Heart left ventricle (tissue), 16 donors: ENCODE measurements at regions not wholly inside any gene's neighbourhood (a gene's known extent, or its start where the extent isn't known, plus 50 kb on each side); places are given as distances from the start of the nearest gene placed in this dataset.
A peak's percentile ranks its signal among the peaks of the same experiment; 100 is the strongest.

Experiments
- ATAC-seq, 4 donors: fragments of 200-7000 bp; cut with Tn5 transposase; one replicate each; pipeline ENCODE4 v1.9.1; 2020 to 2022; ENCODE audit warnings: moderate library complexity in 4 of 4, mild to moderate bottlenecking in 3 of 4, moderate number of reproducible peaks in 1 of 4
- DNase-seq, 5 donors: peaks; one replicate each; pipeline ENCODE4 v3.0.0-alpha.2; 2020
- H3K27ac ChIP-seq, 12 donors: fragments of 200-600 bp; sonication (generic) in 4 of 12; one replicate each; pipeline versions ENCODE4 v1.5.0 to v1.8.0; 2016 to 2022; ENCODE audit warnings: mild to moderate bottlenecking in 2 of 12
- H3K27me3 ChIP-seq, 9 donors: fragments of 200-600 bp; sonication (generic) in 2 of 9; one replicate each; pipeline versions ENCODE4 v1.5.1 to v1.8.0; 2016 to 2022; ENCODE audit warnings: mild to moderate bottlenecking in 3 of 9
- H3K36me3 ChIP-seq, 9 donors: fragments of 200-600 bp; sonication (generic) in 2 of 9; one replicate each; pipeline versions ENCODE4 v1.5.0 to v1.8.0; 2018 to 2022; ENCODE audit warnings: mild to moderate bottlenecking in 2 of 9
- H3K4me1 ChIP-seq, 12 donors: fragments of 200-600 bp; sonication (generic) in 4 of 12; one replicate each; pipeline versions ENCODE4 v1.5.0 to v1.8.0; 2016 to 2022; ENCODE audit warnings: mild to moderate bottlenecking in 3 of 12
- H3K4me3 ChIP-seq, 12 donors: fragments of 200-600 bp; sonication (generic) in 4 of 12; one replicate each; pipeline versions ENCODE4 v1.5.0 to v1.8.0; 2017 to 2022; ENCODE audit warnings: mild to moderate bottlenecking in 9 of 12, moderate library complexity in 4 of 12
- H3K9me3 ChIP-seq, 12 donors: fragments of 200-600 bp; sonication (generic) in 4 of 12; one replicate each; pipeline versions ENCODE4 v1.5.0 to v1.8.0; 2016 to 2022; ENCODE audit warnings: mild to moderate bottlenecking in 1 of 12
- CTCF ChIP-seq, 12 donors: fragments of 200-600 bp; sonication (generic) in 4 of 12; IDR thresholded peaks; one replicate each; pipeline versions ENCODE4 v1.5.0 to v1.8.0; 2018 to 2022; ENCODE audit warnings: antibody characterized with exemption in 12 of 12, mild to moderate bottlenecking in 5 of 12
- POLR2A ChIP-seq, 2 donors: fragments of 450-650 bp; IDR thresholded peaks; one replicate each; pipeline ENCODE4 v1.6.1; 2017; ENCODE audit warnings: antibody characterized with exemption in 2 of 2, mild to moderate bottlenecking in 2 of 2, moderate library complexity in 2 of 2
- WGBS, 4 donors: extraction: QIAGEN DNeasy Blood & Tissue Kit in 2 of 4; methylation state at CpG; one replicate each; pipeline versions ENCODE4 v1.1.5 to v1.1.7; 2013 to 2018; 5-methylcytosine and 5-hydroxymethylcytosine counted together
- intact Hi-C, 10 donors: fragments of 100-400 bp; cut with DNase I; formaldehyde crosslinking; loops; one replicate each; pipeline versions ENCODE4 v1.11.1 to v1.14.2; 2022
- donor health status: ischemic (EF 13 %, LVEDD 7.1; RV severe dilation, severe dysfunction).
- donor health status: healthy with polysubstance abuse.
- donor health status: DM: no; HTN: yes; CAD: no.
- donor health status: DM: no; HTN: no; CAD: no.
- donor health status: ischemic (EF 25% LVEDD 6.9; RV normal size, moderate dysfunction).
- donor health status: ischemic (EF 25% LVEDD 5.7; RV mildly dilated, moderate dysfunction).
- donor health status: healthy.
- donor health status: DM: yes; HTN: yes; CAD: no.
- donor health status: ischemic (EF 35%, LVEDD 5.7; RV mildly dilated, moderate dysfunction).
- donor health status: nonischemic (EF 11% LVEDD 7.7; RV severe dilation, severe dysfunction).
- donor health status: DM: yes; HTN: yes; CAD: no.
- donor health status: PGD.
- donor health status: ischemic (EF 29% LVEDD 5.4; RV normal size, mild dysfunction).
- donor health status: nonischemic (EF 23%, LVEDD 6.1; RV moderate dilation, normal function).

DNA sequence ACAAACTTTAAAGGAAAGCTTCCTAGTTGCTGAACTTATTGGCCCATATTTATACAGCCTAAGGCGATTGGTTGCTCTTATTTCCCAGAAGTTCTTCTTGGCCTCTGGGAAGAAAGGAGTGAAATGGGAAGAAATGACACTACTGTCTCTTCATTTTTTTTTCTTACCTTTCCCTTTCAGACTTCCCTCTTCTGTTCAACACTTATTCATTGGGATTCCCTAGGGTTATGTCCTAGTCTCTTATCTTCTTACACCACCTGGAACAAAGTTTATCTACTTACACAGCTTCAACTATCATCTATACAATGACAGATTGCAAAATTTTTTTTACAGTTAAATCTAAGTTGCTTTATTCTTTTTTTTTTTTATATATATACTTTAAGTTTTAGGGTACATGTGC, 68.0 kb downstream of the SNX12 start:
- no peak for DNase-seq
- 38 to 89% (median 67%) methylated on average over 1 of the region's 1 CpG for WGBS, 4 donors
- Histone ChIP-seq H3K36me3 (no peaks in the 10 kb centered on the region), H3K27me3 (peaks cover 0 to 8% (median 0%) of the 10 kb centered on the region in 9 donors), H3K4me1 (no peaks in the 10 kb centered on the region), H3K4me3 (no peak overlapping the region), H3K27ac (no peak overlapping the region), H3K9me3 (no peaks in the 10 kb centered on the region)
- intact Hi-C loops = loop anchor here in 1 of 10 donors (10.0 kb wide), 1 partner anchor 175 kb away; no protein-coding TSS in a partner anchor
- ATAC-seq = no peak
- no peak for TF ChIP-seq CTCF (IDR thresholded peaks at IDR 0.05)
- TF ChIP-seq POLR2A (IDR thresholded peaks at IDR 0.05) = no peak

GRCh38 chrX:70998411-70999027, 67.6 kb upstream of the SLC7A3 start:
- WGBS, 4 donors = 16 to 23% (median 19%) methylated on average over 7 of the region's 7 CpGs
- intact Hi-C loops = loop anchor here in 2 of 10 donors (10.0 kb wide), 1 partner anchor 176 kb away; no protein-coding TSS in a partner anchor
- Histone ChIP-seq H3K4me1 (no peaks in the 10 kb centered on the region), H3K4me3 (no peak overlapping the region), H3K36me3 (no peaks in the 10 kb centered on the region), H3K27ac (no peak overlapping the region), H3K9me3 (peaks cover 0 to 6% (median 0%) of the 10 kb centered on the region in 12 donors), H3K27me3 (peaks cover 0 to 8% (median 0%) of the 10 kb centered on the region in 9 donors)
- TF ChIP-seq CTCF (IDR thresholded peaks at IDR 0.05) (peak in 8 of 12 donors; percentile 10 to 44 (median 25)), POLR2A (IDR thresholded peaks at IDR 0.05) (no peak)
- DNase-seq = peak in 2 of 5 donors; percentile 6 to 16
- no peak for ATAC-seq

- peaks cover 0 to 5% (median 0%) of the 10 kb centered on the region in 9 donors for H3K27me3 ChIP-seq
- intact Hi-C loops = loop anchor here in 2 of 10 donors (10.0 kb wide), 1 partner anchor 179 kb away; no protein-coding TSS in a partner anchor
- DNase-seq = no peak
- H3K4me1 ChIP-seq = no peaks in the 10 kb centered on the region
- 79 to 95% (median 89%) methylated on average over 5 of the region's 5 CpGs for WGBS, 4 donors
- ATAC-seq = no peak
- H3K36me3 ChIP-seq = no peaks in the 10 kb centered on the region
- no peak overlapping the region for H3K27ac ChIP-seq
- TF ChIP-seq CTCF (IDR thresholded peaks at IDR 0.05) (no peak), POLR2A (IDR thresholded peaks at IDR 0.05) (no peak)
- peaks cover 0 to 19% (median 7%) of the 10 kb centered on the region in 12 donors for H3K9me3 ChIP-seq
- H3K4me3 ChIP-seq = no peak overlapping the region
Observed at GRCh38 chrX:70995338-70995737, 64.4 kb upstream of the SLC7A3 start.

- ATAC-seq (no peak), DNase-seq (no peak)
- intact Hi-C loops = no loop called here
- Histone ChIP-seq H3K4me1 (no peaks in the 10 kb centered on the region), H3K4me3 (no peak overlapping the region), H3K27ac (no peak overlapping the region), H3K27me3 (no peaks in the 10 kb centered on the region), H3K9me3 (peaks cover 0 to 16% (median 7%) of the 10 kb centered on the region in 12 donors), H3K36me3 (no peaks in the 10 kb centered on the region)
- WGBS, 4 donors = 85 to 95% (median 89%) methylated on average over 7 of the region's 7 CpGs
- TF ChIP-seq POLR2A (IDR thresholded peaks at IDR 0.05) (no peak), CTCF (IDR thresholded peaks at IDR 0.05) (no peak)
Observed at GRCh38 chrX:70988425-70988824, 57.5 kb upstream of the SLC7A3 start.
